HG03095 (cell line): ENCODE measurements at regions not wholly inside any gene's neighbourhood (a gene's known extent, or its start where the extent isn't known, plus 50 kb on each side); places are given as distances from the start of the nearest gene placed in this dataset.

Experiments used
- ATAC-seq: cut with Tn5 transposase; IDR thresholded peaks from one replicate; pipeline ENCODE4 v1.9.1; 2021; ENCODE audit warnings: moderate library complexity; ENCODE audit not compliant: unreplicated experiment

DNA sequence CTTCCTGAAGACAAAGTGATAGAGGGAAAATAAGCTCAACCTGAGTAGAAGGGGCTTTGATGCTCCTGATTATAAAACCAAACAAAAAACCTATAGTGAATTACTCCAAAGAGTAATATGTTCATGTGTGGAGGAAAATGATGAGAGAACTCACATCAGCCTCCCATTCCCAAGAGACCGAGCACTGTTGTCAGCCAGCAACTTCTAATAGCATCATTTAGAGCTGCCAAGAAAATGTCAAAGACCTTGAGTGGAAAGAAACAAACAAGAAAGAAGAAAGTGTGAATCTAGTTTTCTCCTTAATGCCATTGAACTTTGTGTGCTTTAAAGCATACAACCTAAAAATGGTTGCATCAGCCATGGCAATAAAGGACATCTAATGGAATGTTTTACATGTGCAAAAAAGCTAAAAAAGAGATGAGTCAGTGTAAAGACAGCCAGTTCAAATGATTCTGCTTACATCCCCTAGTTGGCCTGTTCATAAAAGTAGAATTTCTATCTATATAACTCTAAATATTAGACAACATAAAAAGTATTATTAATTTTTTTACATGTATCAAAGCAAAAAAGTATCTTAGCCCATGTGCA is 1066.2 kb downstream of the TDRD15 start:
- ATAC-seq: no peak

DNA sequence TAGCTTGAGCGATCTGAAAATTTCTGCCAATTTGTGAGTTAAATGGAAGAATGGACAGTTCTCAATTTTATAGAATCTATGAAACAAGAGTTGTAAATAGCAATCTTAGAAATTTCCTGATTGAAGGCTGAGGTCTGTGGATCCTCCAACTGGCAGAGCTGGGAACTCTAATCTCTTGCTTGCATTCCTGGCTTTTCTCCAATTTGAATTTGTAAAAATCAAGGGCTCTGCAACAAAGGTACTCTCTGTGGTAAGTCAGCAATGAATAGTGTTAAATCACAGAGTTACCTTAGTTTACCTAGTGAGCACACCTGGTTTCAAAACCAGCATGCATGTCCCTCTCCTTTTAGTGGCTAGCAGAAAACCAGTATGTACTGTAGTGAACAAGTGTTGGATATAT is 1070.5 kb downstream of the TDRD15 start:
- no peak for ATAC-seq

DNA sequence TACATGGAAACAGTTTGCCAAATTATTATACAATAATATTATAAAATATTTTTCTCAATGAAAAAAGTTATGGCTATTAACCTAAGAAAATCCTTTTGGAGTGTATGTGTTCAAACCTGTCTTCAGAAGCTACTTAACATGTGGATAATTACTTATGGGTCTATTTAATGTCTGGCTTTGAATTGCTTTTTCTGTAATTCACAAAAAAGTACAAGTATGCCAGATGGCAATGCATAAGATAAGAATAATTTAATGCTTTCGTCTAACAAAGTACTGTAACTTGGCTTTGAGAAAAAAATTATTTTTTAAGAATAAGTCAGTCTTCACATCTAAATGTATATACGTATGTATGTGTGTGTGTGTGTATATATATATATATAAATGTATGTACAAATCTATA is 1073.0 kb downstream of the TDRD15 start:
- no peak for ATAC-seq

DNA sequence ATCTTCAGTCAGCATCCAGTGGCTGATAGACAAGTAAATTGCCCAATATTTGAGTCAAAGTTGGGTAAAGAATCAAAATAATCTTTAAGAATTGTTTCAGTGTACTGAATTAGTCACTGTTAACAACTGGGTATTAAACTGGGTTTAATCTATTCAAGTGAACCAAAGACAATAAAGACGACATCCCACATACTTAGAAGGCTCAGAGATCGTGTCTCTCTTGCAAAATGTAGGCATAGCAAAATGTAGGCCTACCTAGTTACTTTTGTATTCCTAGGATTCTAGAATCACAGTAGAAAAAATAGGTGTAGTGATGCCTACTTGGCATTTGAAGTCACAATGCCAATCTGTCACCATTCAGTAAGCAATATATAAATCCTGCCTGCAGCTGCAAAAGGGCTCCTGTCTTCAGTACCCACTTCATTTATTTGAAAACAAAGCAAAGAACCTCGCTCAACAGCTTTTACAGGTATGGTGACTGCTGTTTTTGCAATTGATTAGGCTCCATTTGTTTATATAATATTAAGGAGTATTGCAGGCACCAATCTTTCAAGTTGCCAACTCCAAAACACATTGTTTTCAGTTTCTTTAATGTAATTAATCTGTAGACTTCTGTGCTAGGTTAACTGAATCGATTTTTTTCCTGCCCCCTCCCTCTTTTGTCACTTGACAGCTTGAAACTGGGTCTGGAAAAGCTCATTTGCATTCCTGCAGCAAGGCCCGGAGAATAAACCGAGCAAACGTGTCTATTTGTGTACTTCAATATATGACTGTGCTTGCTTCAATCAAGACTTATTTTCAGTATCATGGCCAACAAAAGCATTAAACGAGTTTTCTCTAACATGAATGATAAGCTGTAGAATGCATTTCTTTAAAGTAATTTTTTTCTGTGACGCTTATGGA is 1074.9 kb downstream of the TDRD15 start:
- ATAC-seq: no peak

- ATAC-seq: no peak
These were observed 1076.2 kb downstream of the TDRD15 start for GRCh38 chr2:22199994-22200393.

DNA sequence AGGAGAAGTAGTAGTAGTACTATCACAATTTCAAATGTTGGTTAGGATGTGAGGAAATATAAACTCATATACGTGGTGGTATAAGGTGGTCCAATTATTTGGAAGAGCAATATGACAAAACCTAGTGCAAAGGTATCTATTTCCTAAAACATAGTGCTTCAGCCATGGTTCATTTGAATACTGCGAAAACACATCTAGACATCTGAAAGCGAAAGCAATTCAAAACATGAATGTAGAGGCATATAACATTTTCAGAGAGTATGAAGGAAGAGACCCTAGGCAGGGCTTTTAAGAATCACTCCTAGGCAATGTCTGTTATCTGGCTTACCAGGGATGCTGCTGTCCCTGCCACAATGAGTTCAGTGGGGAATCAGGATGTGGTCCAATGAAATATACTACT is 1085.8 kb downstream of the TDRD15 start:
- ATAC-seq: no peak

DNA sequence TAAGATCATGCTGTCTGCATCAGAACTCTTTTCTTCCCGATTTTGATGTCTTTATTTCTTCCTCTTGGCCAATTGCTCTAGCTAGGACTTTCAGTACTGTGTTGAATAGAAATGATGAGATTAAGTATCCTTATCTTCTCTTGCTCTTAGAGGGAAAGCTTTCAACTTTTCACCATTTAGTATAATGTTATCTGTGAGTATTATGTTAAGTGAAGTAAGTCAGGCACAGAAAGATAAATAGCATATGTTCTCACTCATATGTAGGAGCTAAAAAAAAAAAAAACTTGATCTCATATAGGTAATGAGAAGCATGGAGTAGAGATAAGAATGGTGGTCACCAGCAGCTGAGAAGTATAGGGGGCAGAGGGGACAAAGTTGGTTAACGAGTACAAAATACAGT is 1089.5 kb downstream of the TDRD15 start:
- ATAC-seq: no peak

DNA sequence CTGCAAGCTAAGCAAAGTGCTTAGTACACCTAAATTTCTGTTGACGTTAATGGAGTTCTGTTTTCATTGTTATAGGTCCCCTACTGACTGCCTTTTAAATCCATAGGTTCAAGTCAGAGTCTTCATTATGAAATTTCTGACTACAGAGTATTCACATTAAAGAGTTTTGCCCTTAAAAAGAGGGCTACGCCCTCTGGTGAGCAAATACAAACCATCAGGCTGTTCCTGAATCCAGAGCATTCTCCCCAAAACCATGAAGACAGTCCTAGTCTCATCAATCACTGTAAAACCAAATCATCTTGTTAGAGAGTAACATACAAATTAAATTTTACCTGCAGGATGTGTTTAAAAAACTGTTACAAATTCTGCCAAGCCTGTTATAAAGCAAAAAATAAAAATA is 1091.7 kb downstream of the TDRD15 start:
- ATAC-seq: no peak

GRCh38 chr2:22217881-22218280 is 1094.1 kb downstream of the TDRD15 start:
- no peak for ATAC-seq

GRCh38 chr2:22221006-22221405 is 1097.2 kb downstream of the TDRD15 start:
- ATAC-seq: no peak

DNA sequence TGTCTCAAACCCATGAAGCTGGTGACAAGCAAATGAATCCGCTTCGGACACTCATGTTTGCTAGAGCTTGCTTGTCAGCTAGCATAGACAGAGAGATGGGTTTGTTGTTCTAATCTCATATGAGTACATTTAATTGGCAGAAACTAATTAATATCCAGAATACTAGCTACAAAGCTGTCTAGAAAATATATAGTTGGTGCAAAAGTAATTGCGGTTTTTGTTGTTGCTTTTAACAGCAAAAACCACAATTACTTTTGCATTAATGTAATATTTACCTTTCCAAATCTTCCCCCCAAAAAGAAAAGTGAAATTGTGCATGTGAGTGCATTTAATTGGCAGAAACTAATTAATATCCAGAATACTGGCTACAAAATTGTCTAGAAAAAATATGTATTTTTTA is 1115.2 kb downstream of the TDRD15 start:
- ATAC-seq: no peak

DNA sequence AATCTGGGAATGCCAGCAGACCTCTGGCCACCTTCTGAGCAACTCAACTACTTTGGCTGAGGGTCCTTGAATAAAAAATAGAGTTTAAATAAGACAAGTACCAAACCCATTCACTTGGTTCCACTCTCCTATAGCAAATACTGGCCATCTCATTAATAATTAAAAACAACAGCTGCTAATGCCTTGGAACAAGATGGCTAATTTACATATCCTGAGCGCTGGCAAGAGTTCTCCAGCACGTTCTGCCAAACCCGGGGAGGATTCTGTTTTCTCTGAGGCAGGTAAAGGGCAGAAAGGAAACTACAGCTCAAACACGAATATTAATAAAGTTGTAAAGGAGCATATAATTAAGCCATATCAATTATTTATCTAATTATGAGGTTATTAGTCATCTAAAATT is 1123.7 kb downstream of the TDRD15 start:
- ATAC-seq: no peak

- ATAC-seq: no peak
These were observed 1125.1 kb downstream of the TDRD15 start for GRCh38 chr2:22248851-22249250.

DNA sequence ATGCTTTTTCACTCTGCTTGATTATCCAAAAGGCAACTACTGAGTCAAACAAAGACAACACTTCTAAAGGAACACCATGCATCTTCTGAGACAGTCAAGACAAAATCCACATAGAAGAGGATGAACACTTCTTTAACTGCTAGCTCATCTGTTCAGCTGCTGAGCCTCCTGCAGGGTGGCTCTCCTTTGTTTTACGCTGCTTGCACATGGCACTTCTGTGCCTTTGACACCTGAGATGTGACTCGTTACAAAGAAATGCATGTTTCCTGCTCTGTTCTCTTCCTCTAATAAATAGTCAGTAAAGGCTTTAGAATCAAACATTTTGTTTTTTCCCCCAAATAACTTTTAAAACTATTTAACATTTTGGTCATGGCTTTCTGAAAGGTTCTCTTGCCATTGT is 1129.4 kb downstream of the TDRD15 start:
- no peak for ATAC-seq

- ATAC-seq: no peak
These were observed 1123.8 kb upstream of the KLHL29 start for GRCh38 chr2:22261165-22261564.

- no peak for ATAC-seq
These were observed 1114.6 kb upstream of the KLHL29 start for GRCh38 chr2:22270341-22270740.

DNA sequence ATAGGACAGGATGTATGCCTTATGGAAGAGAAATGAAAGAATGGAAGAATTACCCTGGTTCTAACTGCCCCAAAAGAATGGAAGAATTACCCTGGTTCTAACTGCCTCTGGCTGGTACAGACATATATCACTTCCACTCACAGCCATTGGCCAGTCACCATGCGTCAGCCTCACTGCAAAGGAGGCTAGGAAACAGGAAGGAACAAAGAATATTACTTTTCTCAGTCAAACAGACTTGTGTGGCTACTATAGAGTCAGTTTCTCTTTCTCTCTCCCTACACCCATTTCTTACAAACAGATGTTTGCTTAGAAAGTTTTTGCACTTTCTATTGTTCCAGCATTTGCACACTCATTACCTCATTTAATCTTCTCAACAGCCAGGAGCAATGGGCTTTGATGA is 1111.1 kb upstream of the KLHL29 start:
- ATAC-seq: no peak

DNA sequence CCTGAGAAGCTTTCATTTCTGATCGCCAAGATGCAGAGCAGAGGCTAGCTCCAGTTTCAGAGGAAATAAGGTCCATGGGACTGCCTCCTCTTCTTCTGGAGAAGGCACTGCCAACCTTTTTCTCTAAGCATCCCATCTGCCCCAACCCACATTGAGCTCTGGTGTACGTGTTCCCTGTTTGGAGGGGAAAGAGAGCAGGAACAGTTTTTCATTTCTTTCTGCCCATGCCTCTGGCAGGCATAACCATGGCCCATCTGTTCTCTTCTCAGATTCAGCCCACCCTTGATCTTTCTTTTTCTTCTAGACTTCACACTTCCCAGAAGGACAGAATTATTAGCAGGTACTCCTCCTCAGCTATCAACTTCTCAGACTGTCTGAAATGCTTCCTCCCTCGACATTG is 1110.3 kb upstream of the KLHL29 start:
- ATAC-seq: no peak

DNA sequence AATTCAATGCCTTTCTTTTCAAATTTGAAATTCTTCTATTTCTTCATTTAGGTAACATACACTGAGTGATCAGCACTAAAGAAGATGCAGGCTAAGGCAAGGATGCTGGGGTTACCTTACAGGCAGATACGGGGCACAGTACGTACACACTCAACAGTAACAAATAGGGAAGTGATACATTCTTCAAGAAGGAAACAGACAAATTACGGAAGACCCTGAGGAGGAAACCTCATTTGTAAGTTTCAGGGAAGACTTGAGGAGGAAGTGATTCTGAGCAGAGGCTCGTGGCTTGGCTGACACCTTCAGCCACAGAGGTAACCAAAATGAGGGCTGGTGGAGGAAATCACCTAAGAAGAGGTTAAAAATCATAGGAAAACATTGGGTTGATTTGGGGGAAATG is 1108.3 kb upstream of the KLHL29 start:
- ATAC-seq: peak; percentile 58

- no peak for ATAC-seq
These were observed 1105.4 kb upstream of the KLHL29 start for GRCh38 chr2:22279541-22279940.

DNA sequence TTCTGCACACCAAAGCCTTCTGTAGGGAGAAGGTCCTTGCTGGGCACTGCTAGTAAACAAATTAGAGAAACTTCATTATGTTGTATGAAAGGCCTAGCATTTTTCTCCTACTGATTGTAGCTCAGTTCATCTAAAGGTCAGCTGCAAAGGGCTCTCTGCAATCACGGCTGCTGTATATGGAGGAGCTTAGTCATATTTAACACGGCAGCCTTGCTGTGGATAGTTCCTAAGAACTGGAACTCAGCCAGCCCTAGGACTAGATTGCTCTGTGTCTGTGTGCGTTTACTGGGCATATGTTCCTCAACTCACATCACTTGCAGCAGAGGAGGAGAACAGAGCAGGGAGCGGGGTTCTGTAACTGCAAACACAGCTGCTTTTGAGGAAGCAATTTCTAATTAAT is 1103.9 kb upstream of the KLHL29 start:
- ATAC-seq: no peak

GRCh38 chr2:22282220-22282619 is 1102.8 kb upstream of the KLHL29 start:
- ATAC-seq: no peak

GRCh38 chr2:22282916-22283315 is 1102.1 kb upstream of the KLHL29 start:
- ATAC-seq: no peak
